Stimulated activated naive B cell treated with anti-CD40 and anti-IgM and Interleukin-4, amounts not matched to agents 10 μg/mL and 1 μg/mL and 100 μg/mL, for 72 hours (primary cell): ENCODE measurements at regions not wholly inside any gene's neighbourhood (a gene's known extent, or its start where the extent isn't known, plus 50 kb on each side); places are given as distances from the start of the nearest gene placed in this dataset.

Experiments
- ATAC-seq, 2 donors: fragments of 150-1000 bp; cut with Tn5 transposase; replicated peaks; 2 replicates each; pipeline ENCODE4 v1.10.0; 2021; ENCODE audit warnings: moderate library complexity in 1 of 2
- DNase-seq: peaks from one replicate; pipeline ENCODE4 v3.0.0; 2021
- H3K27ac Mint-ChIP-seq: one replicate; pipeline ENCODE4 v1.8.0; 2022; ENCODE audit warnings: mild to moderate bottlenecking, mixed read lengths
- H3K27me3 Mint-ChIP-seq, 2 donors: one replicate each; pipeline ENCODE4 v1.8.0; 2022; ENCODE audit warnings: mixed read lengths in 2 of 2
- H3K36me3 Mint-ChIP-seq, 2 donors: one replicate each; pipeline ENCODE4 v1.8.0; 2022; ENCODE audit warnings: mixed read lengths in 2 of 2, mild to moderate bottlenecking in 1 of 2
- H3K4me1 Mint-ChIP-seq, 2 donors: one replicate each; pipeline ENCODE4 v1.8.0; 2022; ENCODE audit warnings: mixed read lengths in 2 of 2, mild to moderate bottlenecking in 1 of 2
- H3K4me3 Mint-ChIP-seq, 2 donors: one replicate each; pipeline ENCODE4 v1.8.0; 2022; ENCODE audit warnings: mild to moderate bottlenecking in 2 of 2, mixed read lengths in 2 of 2, moderate library complexity in 1 of 2
- H3K9me3 Mint-ChIP-seq, 2 donors: one replicate each; pipeline ENCODE4 v1.8.0; 2022; ENCODE audit warnings: mixed read lengths in 2 of 2, mild to moderate bottlenecking in 1 of 2

- Mint-ChIP-seq H3K27ac (no peak overlapping the region), H3K9me3 (peaks cover 5 to 6% of the 10 kb centered on the region in 2 donors)
- DNase-seq, result no peak
Observed at GRCh38 chr5:114634967-114635901, 273.4 kb downstream of the KCNN2 start.

GRCh38 chr5:114634517-114634916, 272.6 kb downstream of the KCNN2 start:
- Mint-ChIP-seq H3K4me1 (no peaks in the 10 kb centered on the region), H3K4me3 (no peak overlapping the region), H3K36me3 (no peaks in the 10 kb centered on the region), H3K27me3 (no peaks in the 10 kb centered on the region), H3K27ac (no peak overlapping the region), H3K9me3 (peaks cover 4 to 6% of the 10 kb centered on the region in 2 donors)
- no peak for DNase-seq
- ATAC-seq, result no peak

More at GRCh38 chr5:114634967-114635901, 273.4 kb downstream of the KCNN2 start:
- ATAC-seq, result no peak
- no peaks in the 10 kb centered on the region for H3K36me3 Mint-ChIP-seq
- no peak overlapping the region for H3K4me3 Mint-ChIP-seq
- no peaks in the 10 kb centered on the region for H3K27me3 Mint-ChIP-seq
- H3K4me1 Mint-ChIP-seq, result no peaks in the 10 kb centered on the region

- H3K36me3 Mint-ChIP-seq, result no peaks in the 10 kb centered on the region
- H3K27me3 Mint-ChIP-seq, result no peaks in the 10 kb centered on the region
- no peak overlapping the region for H3K4me3 Mint-ChIP-seq
- no peaks in the 10 kb centered on the region for H3K4me1 Mint-ChIP-seq
- peaks cover 8 to 10% of the 10 kb centered on the region in 2 donors for H3K9me3 Mint-ChIP-seq
- no peak for ATAC-seq
- no peak for DNase-seq
- H3K27ac Mint-ChIP-seq, result no peak overlapping the region
Observed at GRCh38 chr5:114612406-114612805, 250.5 kb downstream of the KCNN2 start.

DNA sequence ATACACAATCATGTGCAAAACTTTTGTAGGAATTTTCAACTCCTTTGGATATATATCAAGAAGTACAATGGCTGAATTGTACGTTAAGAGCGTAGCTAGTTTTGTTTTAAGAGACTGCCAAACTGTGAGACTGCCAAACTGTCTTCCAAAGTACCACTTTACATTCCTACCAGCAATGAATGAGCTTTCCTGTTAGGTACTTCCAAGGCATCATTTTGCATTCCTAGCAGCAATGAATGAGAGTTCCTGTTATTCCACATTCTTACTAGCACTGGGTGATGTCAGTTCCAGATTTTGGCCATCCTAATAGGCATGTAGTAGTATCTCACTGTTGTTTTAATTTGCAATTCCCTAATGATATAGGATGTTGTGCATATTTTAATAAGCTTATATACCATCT, 219.3 kb downstream of the KCNN2 start:
- Mint-ChIP-seq H3K9me3 (peaks cover 4 to 7% of the 10 kb centered on the region in 2 donors), H3K4me3 (no peak overlapping the region), H3K4me1 (no peaks in the 10 kb centered on the region), H3K36me3 (no peaks in the 10 kb centered on the region), H3K27ac (no peak overlapping the region), H3K27me3 (no peaks in the 10 kb centered on the region)
- ATAC-seq (no peak), DNase-seq (no peak)

- DNase-seq (no peak), ATAC-seq (no peak)
- Mint-ChIP-seq H3K27me3 (no peaks in the 10 kb centered on the region), H3K36me3 (no peaks in the 10 kb centered on the region), H3K4me3 (no peak overlapping the region), H3K9me3 (peaks cover 14 to 16% of the 10 kb centered on the region in 2 donors), H3K27ac (no peak overlapping the region), H3K4me1 (no peaks in the 10 kb centered on the region)
Observed at GRCh38 chr5:114565871-114566270, 204.0 kb downstream of the KCNN2 start.

DNA sequence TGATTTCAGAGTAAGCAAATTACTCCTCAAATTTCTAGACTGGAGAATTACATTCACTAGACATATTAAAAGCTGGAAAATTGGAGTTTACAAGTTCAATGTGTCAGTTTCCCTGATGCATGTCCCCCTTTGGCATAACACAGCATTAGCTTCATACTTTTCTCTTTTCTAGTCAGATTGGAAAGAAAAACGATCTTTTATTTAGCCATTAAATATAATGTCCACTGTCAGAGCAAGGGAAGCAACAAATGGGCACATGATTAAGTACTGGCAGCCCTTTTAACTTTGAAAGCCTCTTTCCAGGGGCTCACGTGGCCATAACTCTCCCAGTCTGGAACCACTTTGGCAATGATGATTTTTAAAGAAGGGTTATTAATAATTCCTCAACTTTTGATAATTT, 203.3 kb downstream of the KCNN2 start:
- Mint-ChIP-seq H3K27me3 (no peaks in the 10 kb centered on the region), H3K4me3 (no peak overlapping the region), H3K27ac (no peak overlapping the region), H3K9me3 (peaks cover 14 to 16% of the 10 kb centered on the region in 2 donors), H3K36me3 (no peaks in the 10 kb centered on the region), H3K4me1 (no peaks in the 10 kb centered on the region)
- no peak for DNase-seq
- no peak for ATAC-seq

DNA sequence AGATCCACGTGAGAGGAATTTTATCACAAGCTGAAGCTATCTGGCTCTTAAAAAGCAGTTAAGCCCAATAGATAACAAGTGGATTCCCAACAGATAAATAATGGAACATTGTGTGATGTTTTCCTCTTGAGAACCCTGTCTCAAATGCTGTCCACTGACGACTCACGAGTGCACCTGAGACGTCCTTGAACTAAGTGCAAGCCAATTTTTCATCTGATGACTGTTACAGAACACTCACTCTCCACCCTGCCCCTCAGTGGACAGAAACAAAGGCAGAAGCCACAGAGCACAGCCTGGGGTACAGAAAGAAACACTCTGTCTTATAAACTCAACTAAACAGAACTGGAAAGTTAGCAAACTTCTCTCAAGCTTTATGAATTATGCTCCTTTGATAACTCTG, 199.5 kb downstream of the KCNN2 start:
- ATAC-seq (no peak), DNase-seq (no peak)
- no peaks in the 10 kb centered on the region for H3K27me3 Mint-ChIP-seq
- peaks cover 0 to 4% of the 10 kb centered on the region in 2 donors for H3K9me3 Mint-ChIP-seq
- no peaks in the 10 kb centered on the region for H3K36me3 Mint-ChIP-seq
- no peak overlapping the region for H3K27ac Mint-ChIP-seq
- no peak overlapping the region for H3K4me3 Mint-ChIP-seq
- no peaks in the 10 kb centered on the region for H3K4me1 Mint-ChIP-seq
